GM23338 (cell line): ENCODE measurements at regions not wholly inside any gene's neighbourhood (a gene's known extent, or its start where the extent isn't known, plus 50 kb on each side); places are given as distances from the start of the nearest gene placed in this dataset.

Source experiments
- ETS1 ChIP-seq: IDR thresholded peaks from 2 replicates; pipeline ENCODE4 v1.6.1; 2016; ENCODE audit warnings: antibody characterized with exemption
- EZH2 ChIP-seq: fragments of 200-600 bp; sonication (generic); IDR thresholded peaks from one replicate; pipeline ENCODE4 v1.8.0; 2017; ENCODE audit warnings: antibody characterized with exemption, mild to moderate bottlenecking, low read depth; ENCODE audit not compliant: unreplicated experiment
- EZH2phosphoT487 ChIP-seq: fragments of 200-600 bp; sonication (generic); IDR thresholded peaks from one replicate; pipeline ENCODE4 v1.8.1; 2018; ENCODE audit warnings: antibody characterized with exemption; ENCODE audit not compliant: unreplicated experiment
- JUNB ChIP-seq: IDR thresholded peaks from one replicate; pipeline ENCODE4 v1.6.1; 2016; ENCODE audit warnings: antibody characterized with exemption; ENCODE audit not compliant: unreplicated experiment
- NANOG ChIP-seq: IDR thresholded peaks from 2 replicates; pipeline ENCODE4 v1.6.1; 2016; ENCODE audit warnings: antibody characterized with exemption, borderline replicate concordance
- POLR2AphosphoS5 ChIP-seq: IDR thresholded peaks from 2 replicates; pipeline ENCODE4 v1.6.1; 2016; ENCODE audit warnings: antibody characterized with exemption, low read depth
- REST ChIP-seq: IDR thresholded peaks from one replicate; pipeline ENCODE4 v1.6.1; 2018; ENCODE audit warnings: antibody characterized with exemption; ENCODE audit not compliant: unreplicated experiment
- ZNF331 ChIP-seq: fragments of 250-450 bp; sonication (Bioruptor Pico); IDR thresholded peaks from 2 replicates; pipeline ENCODE4 v1.5.0; 2020; ENCODE audit warnings: low read depth, mild to moderate bottlenecking, moderate library complexity
- ZNF462 ChIP-seq: fragments of 250-450 bp; sonication (Bioruptor Pico); IDR thresholded peaks from 2 replicates; pipeline ENCODE4 v1.5.0; 2020; ENCODE audit warnings: mild to moderate bottlenecking, moderate library complexity

GRCh38 chr5:103373597-103374472 is 115.3 kb downstream of the MACIR start (continued):
- TF ChIP-seq ZNF462, result no peak
- TF ChIP-seq NANOG, result no peak
- TF ChIP-seq JUNB, result no peak
- TF ChIP-seq EZH2, result no peak
- TF ChIP-seq POLR2AphosphoS5, result no peak
- TF ChIP-seq ETS1, result no peak
- no peak for TF ChIP-seq EZH2phosphoT487
- TF ChIP-seq ZNF331 (CRISPR knock-in tag), result no peak
- TF ChIP-seq REST, result no peak
